ENCODE measurements at regions not wholly inside any gene's neighbourhood (a gene's known extent, or its start where the extent isn't known, plus 50 kb on each side); places are given as distances from the start of the nearest gene placed in this dataset.

DNA sequence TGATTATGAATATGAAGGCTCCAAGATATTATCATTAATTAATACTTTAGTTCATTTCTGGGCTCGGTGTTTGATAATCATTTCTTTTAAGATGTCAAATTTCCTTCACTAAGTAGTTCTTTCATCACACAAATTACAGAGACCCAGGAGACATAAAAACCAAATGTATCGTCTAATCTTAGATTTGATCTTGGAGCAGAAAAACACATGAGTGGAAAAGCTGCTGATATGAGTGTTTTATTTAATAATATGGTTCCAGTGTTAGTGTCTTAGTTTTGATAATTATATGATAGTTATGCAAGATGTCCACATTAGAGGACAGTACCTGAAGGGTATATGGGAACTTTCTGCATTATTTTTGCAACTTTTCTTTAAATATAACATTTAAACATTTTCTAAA is 494.5 kb upstream of the RAG2 start:
- ATAC-seq: no peak
- no peaks in the 10 kb centered on the region for H3K27me3 Mint-ChIP-seq
- no peaks in the 10 kb centered on the region for H3K4me1 Mint-ChIP-seq
- no peaks in the 10 kb centered on the region for H3K9me3 Mint-ChIP-seq
- H3K36me3 Mint-ChIP-seq: no peaks in the 10 kb centered on the region
- no peak overlapping the region for H3K27ac Mint-ChIP-seq
- no peak overlapping the region for H3K4me3 Mint-ChIP-seq

GRCh38 chr11:37089439-37089838 is 491.4 kb upstream of the RAG2 start:
- Mint-ChIP-seq H3K9me3 (no peaks in the 10 kb centered on the region), H3K4me3 (no peak overlapping the region), H3K27me3 (no peaks in the 10 kb centered on the region), H3K36me3 (no peaks in the 10 kb centered on the region), H3K4me1 (no peaks in the 10 kb centered on the region), H3K27ac (no peak overlapping the region)
- ATAC-seq: no peak

GRCh38 chr11:37088573-37088910 is 490.5 kb upstream of the RAG2 start:
- no peaks in the 10 kb centered on the region for H3K36me3 Mint-ChIP-seq
- no peak overlapping the region for H3K4me3 Mint-ChIP-seq

GRCh38 chr11:37087650-37088572 is 489.9 kb upstream of the RAG2 start:
- no peak for ATAC-seq
- Mint-ChIP-seq H3K36me3 (no peaks in the 10 kb centered on the region), H3K4me3 (no peak overlapping the region), H3K27ac (no peak overlapping the region), H3K27me3 (no peaks in the 10 kb centered on the region), H3K9me3 (no peaks in the 10 kb centered on the region), H3K4me1 (no peaks in the 10 kb centered on the region)

More at GRCh38 chr11:37088573-37088910, 490.5 kb upstream of the RAG2 start:
- Mint-ChIP-seq H3K9me3 (no peaks in the 10 kb centered on the region), H3K4me1 (no peaks in the 10 kb centered on the region), H3K27me3 (no peaks in the 10 kb centered on the region), H3K27ac (no peak overlapping the region)
- ATAC-seq: no peak

DNA sequence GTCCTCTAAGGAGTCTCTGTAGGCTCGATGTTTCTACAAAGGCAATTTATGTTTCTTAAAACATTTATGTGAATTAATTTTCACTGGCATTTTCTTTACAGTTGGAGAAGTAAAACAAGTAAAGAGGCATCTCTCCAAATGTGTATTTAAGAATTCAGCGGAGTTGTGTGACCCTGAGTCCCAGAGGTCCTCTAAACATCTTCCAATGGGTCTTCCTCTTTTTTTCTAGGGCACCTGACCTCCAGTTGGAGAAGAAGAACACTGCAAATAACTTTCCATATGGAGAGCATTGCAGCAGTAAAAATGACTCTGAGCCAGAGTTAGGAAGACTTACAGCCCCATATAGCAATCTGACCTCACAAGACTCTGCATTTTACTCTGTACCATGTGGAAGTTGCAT is 480.5 kb upstream of the RAG2 start:
- H3K36me3 Mint-ChIP-seq: no peaks in the 10 kb centered on the region
- ATAC-seq: no peak
- no peaks in the 10 kb centered on the region for H3K27me3 Mint-ChIP-seq
- no peak overlapping the region for H3K27ac Mint-ChIP-seq
- no peaks in the 10 kb centered on the region for H3K4me1 Mint-ChIP-seq
- peaks cover 3% of the 10 kb centered on the region for H3K9me3 Mint-ChIP-seq
- H3K4me3 Mint-ChIP-seq: no peak overlapping the region

- Mint-ChIP-seq H3K27me3 (no peaks in the 10 kb centered on the region), H3K27ac (no peak overlapping the region), H3K9me3 (peaks cover 3% of the 10 kb centered on the region), H3K4me3 (no peak overlapping the region), H3K36me3 (no peaks in the 10 kb centered on the region), H3K4me1 (no peaks in the 10 kb centered on the region)
- ATAC-seq: no peak
These were observed 478.8 kb upstream of the RAG2 start for GRCh38 chr11:37076866-37077265.

- H3K9me3 Mint-ChIP-seq: peaks cover 3% of the 10 kb centered on the region
- ATAC-seq: no peak
- H3K36me3 Mint-ChIP-seq: no peaks in the 10 kb centered on the region
- H3K27ac Mint-ChIP-seq: no peak overlapping the region
- no peak overlapping the region for H3K4me3 Mint-ChIP-seq
- no peaks in the 10 kb centered on the region for H3K27me3 Mint-ChIP-seq
- H3K4me1 Mint-ChIP-seq: no peaks in the 10 kb centered on the region
These were observed 474.6 kb upstream of the RAG2 start for GRCh38 chr11:37072538-37073055.

- Mint-ChIP-seq H3K4me1 (no peaks in the 10 kb centered on the region), H3K9me3 (no peaks in the 10 kb centered on the region), H3K36me3 (no peaks in the 10 kb centered on the region), H3K27ac (no peak overlapping the region), H3K27me3 (no peaks in the 10 kb centered on the region), H3K4me3 (no peak overlapping the region)
- ATAC-seq: no peak
These were observed 452.3 kb upstream of the RAG2 start for GRCh38 chr11:37050311-37050710.

DNA sequence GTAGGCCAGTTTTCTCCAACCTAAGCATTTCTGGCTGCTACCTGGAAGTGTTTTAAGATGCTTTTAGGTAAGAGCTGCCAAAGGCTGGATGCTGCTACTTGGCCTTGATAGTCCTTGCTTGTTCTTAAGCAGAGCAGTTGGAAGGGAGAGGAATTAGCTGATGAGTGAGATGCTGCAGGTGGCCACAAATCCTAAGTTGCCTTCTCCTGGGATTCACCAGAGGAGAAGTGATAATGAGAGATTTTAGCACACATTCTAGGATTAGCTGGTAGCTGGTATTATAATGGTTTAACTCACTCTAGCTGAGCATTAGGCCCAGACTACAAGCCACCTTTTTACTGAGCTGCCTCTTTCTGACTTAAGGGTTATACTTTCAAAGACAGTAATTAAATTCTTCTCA is 442.9 kb upstream of the RAG2 start:
- no peak for ATAC-seq

GRCh38 chr11:37038911-37039310 is 440.9 kb upstream of the RAG2 start:
- Mint-ChIP-seq H3K36me3 (no peaks in the 10 kb centered on the region), H3K27me3 (no peaks in the 10 kb centered on the region), H3K4me3 (no peak overlapping the region), H3K9me3 (peaks cover 8% of the 10 kb centered on the region), H3K4me1 (no peaks in the 10 kb centered on the region), H3K27ac (no peak overlapping the region)
- no peak for ATAC-seq

More for the DNA sequence above, 442.9 kb upstream of the RAG2 start:
- Mint-ChIP-seq H3K27me3 (no peaks in the 10 kb centered on the region), H3K9me3 (peaks cover 5% of the 10 kb centered on the region), H3K36me3 (no peaks in the 10 kb centered on the region), H3K4me1 (no peaks in the 10 kb centered on the region), H3K4me3 (no peak overlapping the region), H3K27ac (no peak overlapping the region)

- H3K4me1 Mint-ChIP-seq: no peaks in the 10 kb centered on the region
- H3K4me3 Mint-ChIP-seq: no peak overlapping the region
- H3K9me3 Mint-ChIP-seq: peaks cover 5% of the 10 kb centered on the region
- no peak for ATAC-seq
- H3K27ac Mint-ChIP-seq: no peak overlapping the region
- no peaks in the 10 kb centered on the region for H3K27me3 Mint-ChIP-seq
- H3K36me3 Mint-ChIP-seq: no peaks in the 10 kb centered on the region
These were observed 428.7 kb upstream of the RAG2 start for GRCh38 chr11:37026741-37027140.

GRCh38 chr11:37026326-37026725 is 428.3 kb upstream of the RAG2 start:
- Mint-ChIP-seq H3K4me1 (no peaks in the 10 kb centered on the region), H3K4me3 (no peak overlapping the region), H3K27me3 (no peaks in the 10 kb centered on the region), H3K36me3 (no peaks in the 10 kb centered on the region), H3K27ac (no peak overlapping the region), H3K9me3 (peaks cover 2% of the 10 kb centered on the region)
- no peak for ATAC-seq

DNA sequence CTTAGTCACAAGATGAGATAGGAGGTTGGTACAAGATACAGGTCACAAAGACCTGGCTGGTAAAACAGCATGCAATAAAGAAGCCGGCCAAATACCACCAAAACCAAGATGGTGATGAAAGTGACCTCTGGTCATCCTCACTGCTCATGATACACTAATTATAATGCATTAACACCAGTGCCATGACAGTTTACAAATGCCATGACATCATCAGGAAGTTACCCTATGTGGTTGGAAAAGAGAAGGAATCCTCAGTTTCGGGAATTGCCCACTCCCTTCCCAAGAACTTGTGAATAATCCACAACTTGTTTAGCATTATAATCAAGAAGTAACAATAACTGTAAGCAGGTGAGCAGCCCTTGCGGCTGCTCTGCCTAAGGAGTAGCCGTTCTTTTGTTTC is 408.5 kb upstream of the RAG2 start:
- H3K4me1 Mint-ChIP-seq: no peaks in the 10 kb centered on the region
- no peaks in the 10 kb centered on the region for H3K27me3 Mint-ChIP-seq
- H3K4me3 Mint-ChIP-seq: no peak overlapping the region
- H3K9me3 Mint-ChIP-seq: no peaks in the 10 kb centered on the region
- no peaks in the 10 kb centered on the region for H3K36me3 Mint-ChIP-seq
- no peak for ATAC-seq
- H3K27ac Mint-ChIP-seq: no peak overlapping the region

DNA sequence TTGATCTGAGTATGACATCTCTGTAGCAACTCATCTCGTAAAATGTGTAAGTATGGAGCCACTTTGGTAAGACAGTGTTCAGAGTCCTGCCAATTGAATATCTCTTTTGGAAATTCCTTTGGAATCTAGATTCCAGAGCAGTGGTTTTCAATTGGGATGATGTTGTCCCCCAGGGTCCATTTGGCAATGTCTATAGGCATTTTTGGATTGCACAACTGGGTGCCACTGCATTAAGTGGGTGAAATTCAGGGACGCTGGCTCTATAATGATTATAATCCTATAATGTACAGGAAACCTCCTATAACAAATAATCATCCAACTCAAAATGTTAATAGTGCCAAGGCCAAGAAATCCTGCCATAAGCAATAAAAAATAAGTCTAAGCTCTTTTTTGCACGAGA is 404.8 kb upstream of the RAG2 start:
- H3K4me3 Mint-ChIP-seq: no peak overlapping the region
- no peak overlapping the region for H3K27ac Mint-ChIP-seq
- no peaks in the 10 kb centered on the region for H3K36me3 Mint-ChIP-seq
- H3K9me3 Mint-ChIP-seq: no peaks in the 10 kb centered on the region
- H3K27me3 Mint-ChIP-seq: no peaks in the 10 kb centered on the region
- no peaks in the 10 kb centered on the region for H3K4me1 Mint-ChIP-seq
- no peak for ATAC-seq

DNA sequence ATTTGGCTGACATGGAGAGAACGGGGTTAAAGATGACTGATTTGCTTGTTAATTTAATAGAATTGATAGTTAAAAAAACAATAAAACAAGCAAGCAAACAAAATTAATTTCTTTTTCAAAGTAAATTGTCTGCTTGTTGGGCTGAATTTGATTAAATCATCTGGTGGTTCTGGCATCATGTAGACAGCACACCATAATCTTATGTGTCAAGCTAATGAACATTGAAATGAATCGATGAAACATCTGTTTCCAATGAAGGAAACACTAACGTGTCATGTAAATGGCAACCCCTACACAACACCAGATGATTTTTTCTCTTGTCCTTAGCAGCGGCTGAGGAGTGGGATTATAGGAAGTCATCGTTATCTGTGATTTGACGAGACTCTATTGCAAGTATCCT is 399.6 kb upstream of the RAG2 start:
- H3K27me3 Mint-ChIP-seq: no peaks in the 10 kb centered on the region
- H3K36me3 Mint-ChIP-seq: no peaks in the 10 kb centered on the region
- H3K4me1 Mint-ChIP-seq: no peaks in the 10 kb centered on the region
- H3K9me3 Mint-ChIP-seq: peaks cover 2% of the 10 kb centered on the region
- H3K27ac Mint-ChIP-seq: no peak overlapping the region
- no peak overlapping the region for H3K4me3 Mint-ChIP-seq
- no peak for ATAC-seq

GRCh38 chr11:36996795-36997194 is 398.8 kb upstream of the RAG2 start:
- Mint-ChIP-seq H3K27ac (no peak overlapping the region), H3K4me1 (no peaks in the 10 kb centered on the region), H3K9me3 (peaks cover 2% of the 10 kb centered on the region), H3K36me3 (no peaks in the 10 kb centered on the region), H3K4me3 (no peak overlapping the region), H3K27me3 (no peaks in the 10 kb centered on the region)
- ATAC-seq: no peak

Data from stimulated activated memory B cell treated with anti-CD40 and anti-IgM and Interleukin-4, amounts not matched to agents 10 μg/mL and 1 μg/mL and 100 μg/mL, for 72 hours (primary cell).